ENCODE measurements at regions not wholly inside any gene's neighbourhood (a gene's known extent, or its start where the extent isn't known, plus 50 kb on each side); places are given as distances from the start of the nearest gene placed in this dataset.

- no peak for TF ChIP-seq CTCF (IDR thresholded peaks at IDR 0.05)
- no peak for TF ChIP-seq POLR2A (IDR thresholded peaks at IDR 0.05)
Measured at GRCh38 chr13:99911069-99911964, 60.2 kb downstream of the ZIC5 start.
